ENCODE measurements at regions not wholly inside any gene's neighbourhood (a gene's known extent, or its start where the extent isn't known, plus 50 kb on each side); places are given as distances from the start of the nearest gene placed in this dataset.

GRCh38 chr5:119740225-119740624 is 110.9 kb downstream of the FAM170A start:
- Histone ChIP-seq H3K4me1 (ENCODE audit: low read depth) (peaks cover 3% of the 10 kb centered on the region), H3K27ac (no peak overlapping the region), H3K4me3 (no peak overlapping the region), H3K36me3 (no peaks in the 10 kb centered on the region), H3K27me3 (no peaks in the 10 kb centered on the region), H3K9me3 (ENCODE audit: low read depth) (no peaks in the 10 kb centered on the region)
- no peak for TF ChIP-seq CTCF (IDR thresholded peaks at IDR 0.05; ENCODE audit: low read depth, low read length)
- no peak for DNase-seq (ENCODE audit: low read depth in 1 of 2, low spot score in 1 of 2)

- peaks cover 3% of the 10 kb centered on the region for H3K4me1 ChIP-seq (ENCODE audit: low read depth)
- TF ChIP-seq CTCF (IDR thresholded peaks at IDR 0.05; ENCODE audit: low read depth, low read length): no peak
- H3K27ac ChIP-seq: no peak overlapping the region
- H3K4me3 ChIP-seq: no peak overlapping the region
- H3K27me3 ChIP-seq: no peaks in the 10 kb centered on the region
- no peaks in the 10 kb centered on the region for H3K9me3 ChIP-seq (ENCODE audit: low read depth)
- H3K36me3 ChIP-seq: no peaks in the 10 kb centered on the region
- DNase-seq (ENCODE audit: low read depth in 1 of 2, low spot score in 1 of 2): no peak
Measured at GRCh38 chr5:119741691-119742090, 112.3 kb downstream of the FAM170A start.

GRCh38 chr5:119742311-119742710 is 113.0 kb downstream of the FAM170A start:
- no peak for DNase-seq (ENCODE audit: low read depth in 1 of 2, low spot score in 1 of 2)
- TF ChIP-seq CTCF (IDR thresholded peaks at IDR 0.05; ENCODE audit: low read depth, low read length): no peak
- Histone ChIP-seq H3K27me3 (no peaks in the 10 kb centered on the region), H3K27ac (no peak overlapping the region), H3K9me3 (ENCODE audit: low read depth) (no peaks in the 10 kb centered on the region), H3K36me3 (no peaks in the 10 kb centered on the region), H3K4me3 (no peak overlapping the region), H3K4me1 (ENCODE audit: low read depth) (peaks cover 3% of the 10 kb centered on the region)

- Histone ChIP-seq H3K4me3 (no peak overlapping the region), H3K27me3 (no peaks in the 10 kb centered on the region), H3K9me3 (ENCODE audit: low read depth) (no peaks in the 10 kb centered on the region), H3K4me1 (ENCODE audit: low read depth) (peaks cover 3% of the 10 kb centered on the region), H3K36me3 (no peaks in the 10 kb centered on the region), H3K27ac (no peak overlapping the region)
- DNase-seq (ENCODE audit: low read depth in 1 of 2, low spot score in 1 of 2): peak; percentile 44 to 67
- TF ChIP-seq CTCF (IDR thresholded peaks at IDR 0.05; ENCODE audit: low read depth, low read length): peak; percentile 26
Measured at GRCh38 chr5:119743927-119744326, 114.6 kb downstream of the FAM170A start.

- H3K27ac ChIP-seq: no peak overlapping the region
- TF ChIP-seq CTCF (IDR thresholded peaks at IDR 0.05; ENCODE audit: low read depth, low read length): no peak
- no peaks in the 10 kb centered on the region for H3K27me3 ChIP-seq
- DNase-seq (ENCODE audit: low read depth in 1 of 2, low spot score in 1 of 2): no peak
- no peaks in the 10 kb centered on the region for H3K9me3 ChIP-seq (ENCODE audit: low read depth)
- no peak overlapping the region for H3K4me3 ChIP-seq
- H3K4me1 ChIP-seq (ENCODE audit: low read depth): no peaks in the 10 kb centered on the region
- H3K36me3 ChIP-seq: no peaks in the 10 kb centered on the region
Measured at GRCh38 chr5:119745976-119746375, 116.6 kb downstream of the FAM170A start.

- H3K27me3 ChIP-seq: no peaks in the 10 kb centered on the region
Measured at GRCh38 chr5:119746984-119747383, 117.6 kb downstream of the FAM170A start.

More at GRCh38 chr5:119746984-119747383, 117.6 kb downstream of the FAM170A start:
- no peak overlapping the region for H3K4me3 ChIP-seq
- no peaks in the 10 kb centered on the region for H3K9me3 ChIP-seq (ENCODE audit: low read depth)
- H3K4me1 ChIP-seq (ENCODE audit: low read depth): no peaks in the 10 kb centered on the region
- TF ChIP-seq CTCF (IDR thresholded peaks at IDR 0.05; ENCODE audit: low read depth, low read length): no peak
- H3K36me3 ChIP-seq: no peaks in the 10 kb centered on the region
- H3K27ac ChIP-seq: no peak overlapping the region
- DNase-seq (ENCODE audit: low read depth in 1 of 2, low spot score in 1 of 2): no peak

Measured in cardiac muscle cell (in vitro differentiated cells and primary cell).